ENCODE measurements at regions not wholly inside any gene's neighbourhood (a gene's known extent, or its start where the extent isn't known, plus 50 kb on each side); places are given as distances from the start of the nearest gene placed in this dataset.
"Not testable (repeated sequence)": the region's sequence is repeated elsewhere in the genome, so short reads cannot be mapped to it uniquely, and the experiment has no call there.

- no peak for DNase-seq
- ATAC-seq = no peak
- intact Hi-C loops (cut with DNase I) = no loop called here
These were observed 177.3 kb upstream of the SLIT2 start for GRCh38 chr4:20074450-20074849.

- intact Hi-C loops (cut with DNase I) = no loop called here
- DNase-seq (no peak), ATAC-seq (no peak)
These were observed 185.8 kb upstream of the SLIT2 start for GRCh38 chr4:20065952-20066351.

GRCh38 chr4:20062857-20063256, 188.8 kb upstream of the SLIT2 start:
- ATAC-seq; intact Hi-C loops (cut with DNase I); DNase-seq: not testable (repeated sequence)

- no peak for DNase-seq
- intact Hi-C loops (cut with DNase I) = no loop called here
- ATAC-seq = no peak
These were observed 189.7 kb upstream of the SLIT2 start for GRCh38 chr4:20062054-20062453.

GRCh38 chr4:20050768-20051167, 200.9 kb upstream of the SLIT2 start:
- no peak for DNase-seq
- intact Hi-C loops (cut with DNase I) = no loop called here
- no peak for ATAC-seq

GRCh38 chr4:20049889-20050288, 201.8 kb upstream of the SLIT2 start:
- DNase-seq (no peak), ATAC-seq (no peak)
- intact Hi-C loops (cut with DNase I) = no loop called here

GRCh38 chr4:20046931-20047677, 204.6 kb upstream of the SLIT2 start:
- intact Hi-C loops (cut with DNase I) = no loop called here
- no peak for DNase-seq
- ATAC-seq = no peak

GRCh38 chr4:20046179-20046578, 205.5 kb upstream of the SLIT2 start:
- intact Hi-C loops (cut with DNase I) = no loop called here
- no peak for ATAC-seq

GRCh38 chr4:20044966-20045365, 206.7 kb upstream of the SLIT2 start:
- intact Hi-C loops (cut with DNase I) = no loop called here
- DNase-seq (no peak), ATAC-seq (no peak)

More at GRCh38 chr4:20046179-20046578, 205.5 kb upstream of the SLIT2 start:
- DNase-seq = no peak

- DNase-seq = no peak
- no peak for ATAC-seq
- intact Hi-C loops (cut with DNase I) = no loop called here
These were observed 207.2 kb upstream of the SLIT2 start for GRCh38 chr4:20044502-20044911.

- intact Hi-C loops (cut with DNase I) = no loop called here
- no peak for ATAC-seq
- DNase-seq = no peak
These were observed 207.7 kb upstream of the SLIT2 start for GRCh38 chr4:20043991-20044390.

- DNase-seq (no peak), ATAC-seq (no peak)
- intact Hi-C loops (cut with DNase I) = no loop called here
These were observed 208.9 kb upstream of the SLIT2 start for GRCh38 chr4:20042769-20043168.

- DNase-seq = no peak
- intact Hi-C loops (cut with DNase I) = no loop called here
These were observed 209.8 kb upstream of the SLIT2 start for GRCh38 chr4:20041839-20042407.

GRCh38 chr4:20037745-20038144, 214.0 kb upstream of the SLIT2 start:
- DNase-seq (no peak), ATAC-seq (no peak)
- intact Hi-C loops (cut with DNase I) = no loop called here

More at GRCh38 chr4:20041839-20042407, 209.8 kb upstream of the SLIT2 start:
- ATAC-seq = no peak

GRCh38 chr4:20030108-20030507, 221.6 kb upstream of the SLIT2 start:
- DNase-seq (no peak), ATAC-seq (no peak)
- intact Hi-C loops (cut with DNase I) = no loop called here

- DNase-seq (no peak), ATAC-seq (no peak)
- intact Hi-C loops (cut with DNase I) = no loop called here
These were observed 223.1 kb upstream of the SLIT2 start for GRCh38 chr4:20028645-20029044.

GRCh38 chr4:20026456-20026855, 225.2 kb upstream of the SLIT2 start:
- no peak for ATAC-seq
- DNase-seq = no peak
- intact Hi-C loops (cut with DNase I) = no loop called here

GRCh38 chr4:20022471-20022870, 229.2 kb upstream of the SLIT2 start:
- no peak for DNase-seq
- intact Hi-C loops (cut with DNase I) = no loop called here
- no peak for ATAC-seq

GRCh38 chr4:20020056-20020455, 231.6 kb upstream of the SLIT2 start:
- intact Hi-C loops (cut with DNase I) = no loop called here
- no peak for ATAC-seq
- no peak for DNase-seq

GRCh38 chr4:20019310-20020015, 232.2 kb upstream of the SLIT2 start:
- no peak for DNase-seq
- no peak for ATAC-seq

GRCh38 chr4:20017777-20018115, 234.0 kb upstream of the SLIT2 start:
- DNase-seq (no peak), ATAC-seq (no peak)
- intact Hi-C loops (cut with DNase I) = no loop called here

More at GRCh38 chr4:20019310-20020015, 232.2 kb upstream of the SLIT2 start:
- intact Hi-C loops (cut with DNase I) = no loop called here
